DMS53 treated with DMSO at 0.1 percent for 48 hours (cell line): ENCODE measurements at regions not wholly inside any gene's neighbourhood (a gene's known extent, or its start where the extent isn't known, plus 50 kb on each side); places are given as distances from the start of the nearest gene placed in this dataset.

Source experiments
- DNase-seq: peaks from one replicate; lab custom pipeline; 2025; ENCODE audit not compliant: unreplicated experiment; lab: John Stamatoyannopoulos, UW

DNA sequence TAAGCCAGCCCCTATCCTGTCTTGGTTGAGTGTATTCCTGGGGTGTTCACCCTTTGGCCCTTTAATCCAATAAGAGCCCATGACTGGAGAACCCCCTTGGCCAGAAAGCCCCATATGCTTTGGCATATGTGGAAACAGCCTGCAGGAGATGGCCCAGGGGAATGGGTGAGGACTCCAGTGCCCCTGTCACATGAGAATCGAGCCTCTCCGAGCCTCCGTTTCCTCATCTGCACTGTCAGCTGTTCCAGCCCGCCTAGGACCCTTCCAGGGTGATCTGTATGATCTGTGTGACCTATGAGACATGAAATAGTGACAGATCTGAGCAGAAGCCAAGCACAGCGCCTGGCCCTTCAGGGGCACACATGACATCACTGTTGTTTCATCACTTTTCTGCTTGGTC, 300.7 kb downstream of the ZNF536 start:
- no peak for DNase-seq

GRCh38 chr19:30671622-30672051, 299.5 kb downstream of the ZNF536 start:
- no peak for DNase-seq

DNA sequence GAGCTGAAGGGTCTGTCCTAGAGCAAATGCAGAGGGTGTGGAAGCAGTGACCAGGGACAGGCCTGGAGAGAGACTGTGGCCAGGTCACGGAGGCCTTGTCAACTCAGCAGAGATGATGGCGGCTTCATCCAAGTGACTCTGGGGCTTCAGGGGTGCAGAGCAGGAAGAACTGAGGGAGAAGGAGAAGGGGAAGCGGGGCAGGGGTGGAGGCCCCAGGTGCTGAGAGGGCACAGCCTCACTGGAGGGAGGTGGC, 299.1 kb downstream of the ZNF536 start:
- DNase-seq: no peak

DNA sequence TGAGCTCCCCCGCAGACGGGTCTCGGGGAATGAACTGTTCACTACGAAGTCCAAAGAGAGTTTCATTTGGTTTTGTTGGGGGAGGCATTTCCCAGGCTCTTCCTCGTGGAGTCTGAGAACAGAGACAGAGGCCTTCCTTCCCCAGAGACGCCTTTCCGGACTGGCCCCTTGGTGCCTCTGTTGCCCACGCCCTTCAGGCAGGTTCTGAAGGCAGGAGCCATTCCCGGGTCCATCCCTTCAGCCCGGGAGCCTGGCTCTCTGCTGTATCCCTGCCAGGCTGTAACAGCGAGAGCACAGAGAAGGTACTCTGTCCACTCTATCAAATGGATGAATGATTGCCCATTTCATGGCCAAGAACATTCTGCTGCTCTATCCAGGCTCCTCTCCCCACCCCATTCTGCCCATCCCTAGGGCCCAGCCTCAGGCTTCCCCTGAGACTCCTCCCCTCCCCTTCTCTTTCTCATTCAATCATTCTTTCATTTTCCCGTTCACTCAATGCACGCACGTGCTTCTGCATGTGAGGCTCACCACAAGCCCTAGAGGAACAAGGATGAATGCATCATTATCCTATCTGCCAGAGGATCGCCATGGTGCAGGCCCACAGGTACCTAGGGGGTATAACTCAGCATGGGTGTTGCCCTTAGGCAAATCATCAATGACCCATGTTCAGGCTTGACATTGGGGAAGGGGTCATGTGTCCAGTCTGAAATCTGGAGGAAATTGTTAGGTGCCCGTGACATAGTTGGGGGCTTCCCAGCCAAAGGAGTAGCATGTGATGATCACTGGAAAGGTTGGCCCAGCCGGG, 298.6 kb downstream of the ZNF536 start:
- no peak for DNase-seq

DNA sequence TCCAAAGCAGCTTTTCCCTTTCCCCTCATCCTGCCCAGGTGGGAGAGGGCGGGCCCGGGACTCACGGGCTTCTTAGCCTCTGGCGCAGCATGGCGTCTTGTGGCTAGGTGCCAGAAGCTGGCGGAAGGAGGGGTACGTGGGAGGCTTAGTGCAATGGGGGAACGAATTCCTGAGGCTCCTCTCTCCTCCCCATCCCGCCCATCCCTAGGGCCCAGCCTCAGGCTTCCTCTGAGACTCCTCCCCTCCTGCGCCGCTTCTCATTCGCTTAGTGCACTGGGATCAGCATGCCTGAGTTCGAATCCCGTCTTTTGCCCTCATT, 297.8 kb downstream of the ZNF536 start:
- no peak for DNase-seq

DNA sequence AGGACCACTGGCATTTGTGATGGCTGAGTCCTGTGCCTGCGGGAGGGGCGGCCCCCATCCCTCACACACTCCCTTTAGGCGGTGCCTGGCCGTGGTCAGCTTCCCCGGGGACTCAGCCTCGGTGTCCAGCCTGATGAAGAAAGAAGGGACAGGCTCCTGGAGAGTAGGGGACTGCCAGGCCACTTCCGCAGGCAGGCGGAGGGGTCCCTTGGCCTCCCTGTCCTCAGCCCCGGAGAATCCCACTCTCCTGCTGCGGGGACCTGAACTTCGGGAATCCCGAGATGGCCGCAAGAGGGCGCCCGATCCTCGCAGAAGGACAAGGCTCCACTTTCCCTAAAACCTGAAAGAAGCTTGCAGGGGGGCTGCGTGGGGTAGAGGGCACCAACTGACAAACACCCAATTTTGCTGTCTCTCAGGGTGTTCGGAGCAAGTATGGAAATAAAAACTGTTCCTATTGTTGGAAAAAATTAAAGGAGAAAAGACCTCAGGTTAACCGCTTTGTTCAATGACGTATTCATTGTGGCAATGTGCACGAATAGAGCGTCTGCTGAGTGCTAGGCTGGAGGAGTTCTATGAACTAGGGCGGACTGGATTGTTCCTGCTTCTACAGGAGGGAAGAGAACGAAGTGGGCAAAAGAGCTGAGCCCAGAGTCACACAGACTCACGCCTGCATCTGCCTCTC, 297.3 kb downstream of the ZNF536 start:
- no peak for DNase-seq

DNA sequence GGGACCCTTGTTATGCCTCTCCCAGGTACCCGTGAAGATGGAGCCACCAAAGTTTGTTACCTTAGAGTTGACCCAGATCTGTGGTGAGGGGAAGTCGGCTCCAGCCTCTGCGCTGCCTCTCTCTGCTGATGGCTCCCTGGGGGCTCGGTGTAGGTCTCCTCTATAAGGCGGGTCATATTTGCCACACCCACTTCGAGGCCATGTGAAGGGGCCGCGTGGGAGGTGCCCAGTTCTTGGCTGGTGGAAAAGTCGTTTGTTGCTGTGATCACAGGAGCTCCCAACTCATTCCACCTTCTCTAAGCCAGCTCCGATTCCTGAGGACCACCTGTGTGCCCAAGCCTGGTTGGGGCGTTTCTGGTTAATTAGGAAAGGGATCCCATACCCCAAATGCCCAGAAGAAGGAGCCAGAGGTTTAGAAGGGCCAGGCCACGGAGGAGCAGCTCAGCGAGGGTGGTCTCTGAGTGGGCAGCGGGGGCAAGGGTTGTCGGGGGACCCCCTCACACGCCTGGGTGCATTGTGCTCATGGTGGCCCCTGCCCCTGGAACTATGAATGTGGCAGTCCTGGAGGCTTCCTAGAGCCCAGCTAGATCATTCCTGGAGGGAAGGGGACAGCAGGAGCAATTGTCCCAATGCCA, 296.5 kb downstream of the ZNF536 start:
- DNase-seq: no peak

- no peak for DNase-seq
Observed at GRCh38 chr19:30667746-30668145, 295.6 kb downstream of the ZNF536 start.

GRCh38 chr19:30667227-30667626, 295.0 kb downstream of the ZNF536 start:
- DNase-seq: no peak

GRCh38 chr19:30666301-30666803, 294.2 kb downstream of the ZNF536 start:
- DNase-seq: no peak

DNA sequence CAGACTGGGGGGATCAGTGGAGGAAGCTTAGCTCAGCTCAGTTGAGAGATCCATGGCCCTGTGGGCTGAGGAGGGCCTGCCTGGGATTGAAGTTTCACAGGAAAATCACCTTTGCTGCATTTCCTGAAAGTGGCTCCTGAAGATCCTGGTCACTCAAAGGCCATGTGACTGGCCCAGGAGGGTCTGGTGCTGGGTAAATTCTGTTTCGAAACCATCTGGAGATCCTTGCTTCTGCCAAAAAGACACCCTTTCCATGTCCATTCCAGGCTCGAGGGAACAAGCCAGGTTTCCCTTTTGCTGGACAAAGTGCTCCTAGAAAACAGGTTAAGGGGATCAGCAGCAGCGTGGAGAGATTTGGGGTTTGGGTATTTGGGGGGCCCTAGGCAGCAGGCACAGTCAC, 293.3 kb downstream of the ZNF536 start:
- no peak for DNase-seq

DNA sequence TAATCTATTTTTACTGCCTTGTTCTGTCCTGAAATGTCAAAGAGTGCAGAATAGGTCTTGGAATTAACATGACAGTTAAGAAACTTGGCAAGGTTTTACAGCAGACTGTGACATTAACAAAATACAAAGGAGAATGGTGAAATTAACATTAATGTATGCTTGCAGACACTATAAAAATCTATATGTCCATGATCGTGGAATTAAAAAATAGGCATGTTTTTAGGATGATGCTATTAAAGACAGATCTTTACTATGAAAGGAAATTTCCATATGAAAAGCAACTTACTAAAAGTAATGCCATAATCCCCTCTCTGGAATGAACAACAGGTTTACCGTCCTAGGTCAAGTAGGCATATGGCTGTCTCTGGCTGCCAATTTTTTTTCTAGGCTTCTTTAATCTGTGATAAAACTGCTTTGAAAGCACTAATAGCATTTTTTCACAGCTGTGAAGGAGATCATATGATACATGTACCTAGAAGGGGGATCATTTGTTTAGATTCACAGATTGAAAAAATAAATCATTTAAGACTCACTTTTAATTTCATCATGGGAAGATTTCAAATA, 291.5 kb downstream of the ZNF536 start:
- no peak for DNase-seq

GRCh38 chr19:30662211-30662861, 290.2 kb downstream of the ZNF536 start:
- no peak for DNase-seq

DNA sequence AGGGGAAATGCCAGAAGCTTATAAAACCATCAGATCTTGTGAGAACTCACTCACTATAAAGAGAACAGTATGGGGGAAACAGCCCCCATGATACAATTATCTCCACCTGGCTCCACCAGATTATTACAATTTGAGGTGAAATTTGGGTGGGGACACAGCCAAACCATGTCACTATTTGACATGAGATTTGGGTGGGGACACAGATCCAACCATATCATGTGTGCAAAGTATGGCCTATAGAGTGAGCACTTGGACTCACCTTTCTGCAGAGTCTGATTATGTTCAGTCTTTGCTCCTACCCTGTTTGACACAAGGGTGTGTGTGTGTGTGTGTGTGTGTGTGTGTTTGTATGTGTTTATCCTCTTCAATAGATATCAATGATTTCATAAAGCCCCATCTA, 287.5 kb downstream of the ZNF536 start:
- no peak for DNase-seq

- no peak for DNase-seq
Observed at GRCh38 chr19:30656520-30657100, 284.4 kb downstream of the ZNF536 start.

DNA sequence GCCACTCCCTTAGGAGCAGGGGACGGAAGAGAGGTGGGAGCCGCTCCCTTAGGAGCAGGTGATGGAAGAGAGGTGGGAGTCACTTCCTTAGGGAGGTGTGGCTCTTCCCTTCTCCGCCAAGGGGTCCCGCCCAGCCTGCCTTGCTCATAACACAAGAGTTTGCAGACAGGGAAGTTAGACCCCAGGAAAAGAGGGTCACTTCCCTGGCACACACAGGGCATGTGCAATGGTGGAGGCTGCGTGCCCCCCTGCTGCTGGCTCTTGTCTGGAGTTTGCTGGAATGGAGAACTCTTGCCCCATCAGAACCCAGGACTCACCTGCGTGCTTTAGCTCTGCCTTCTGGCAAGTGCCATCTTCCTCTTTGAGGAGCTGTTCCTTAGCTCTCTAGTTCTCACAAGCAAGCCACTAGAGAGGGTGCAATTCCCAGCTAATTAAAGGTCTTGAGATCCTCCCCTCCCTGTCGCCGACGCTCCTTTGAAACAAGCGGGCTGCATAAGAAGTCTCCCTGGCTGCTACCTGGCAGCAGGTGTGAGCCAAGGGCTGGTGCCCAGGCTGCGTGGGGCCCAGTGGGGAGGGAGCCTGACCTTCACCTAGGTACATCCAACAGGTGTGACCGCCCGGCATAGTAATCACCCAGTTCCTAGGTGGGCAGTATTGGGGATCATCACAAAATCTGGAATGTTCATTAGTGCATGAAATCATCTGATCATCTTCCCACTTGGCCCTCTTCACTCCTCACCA, 281.6 kb downstream of the ZNF536 start:
- no peak for DNase-seq

GRCh38 chr19:30652751-30653150, 280.6 kb downstream of the ZNF536 start:
- no peak for DNase-seq

DNA sequence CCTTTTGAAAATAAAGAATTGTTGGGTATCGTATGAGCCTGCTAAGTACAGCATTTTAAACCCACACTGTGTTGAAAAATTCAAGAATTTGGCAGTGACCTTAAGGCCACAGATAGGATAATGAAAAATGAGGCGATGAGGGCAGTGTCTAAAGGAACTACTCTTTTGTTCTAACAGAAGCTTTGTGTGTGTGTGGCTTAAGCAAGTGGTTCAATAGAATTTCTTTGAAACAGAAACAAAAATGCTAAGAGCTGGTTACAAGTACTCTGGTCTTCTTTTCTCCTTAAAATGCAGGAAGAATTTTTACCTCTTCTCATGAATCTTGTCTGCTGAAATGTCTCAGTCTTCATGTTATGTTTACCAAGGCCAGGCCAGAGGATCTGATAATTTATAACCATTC, 279.5 kb downstream of the ZNF536 start:
- DNase-seq: no peak

DNA sequence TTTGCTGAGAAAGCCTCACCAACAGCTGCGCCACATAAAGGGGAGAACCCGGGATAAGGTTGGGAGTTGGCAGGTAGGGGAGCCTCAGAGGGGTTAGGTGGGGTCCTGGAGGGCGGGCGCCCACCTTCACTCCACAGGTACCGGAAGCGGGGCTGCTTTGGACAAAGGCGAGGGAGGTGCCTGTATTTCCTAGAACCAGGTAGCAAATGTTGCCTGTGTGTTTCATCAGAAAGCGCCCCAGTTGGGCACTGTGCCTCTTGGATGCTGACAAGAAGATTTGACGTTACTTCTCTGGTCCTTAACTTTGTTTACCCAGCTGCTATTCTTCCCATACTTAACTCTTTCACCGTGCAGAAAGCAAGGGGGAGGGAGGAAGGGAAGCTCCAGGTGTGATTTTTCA, 278.9 kb downstream of the ZNF536 start:
- no peak for DNase-seq

GRCh38 chr19:30649934-30650614, 277.9 kb downstream of the ZNF536 start:
- DNase-seq: no peak
